IMR-90 (cell line): ENCODE measurements at regions not wholly inside any gene's neighbourhood (a gene's known extent, or its start where the extent isn't known, plus 50 kb on each side); places are given as distances from the start of the nearest gene placed in this dataset.
"Not testable (repeated sequence)": the region's sequence is repeated elsewhere in the genome, so short reads cannot be mapped to it uniquely, and the experiment has no call there.

Source experiments
- ATAC-seq: fragments of 200-7000 bp; cut with Tn5 transposase; 2 replicates; pipeline ENCODE4 v1.9.1; 2020; ENCODE audit warnings: low read depth, mild to moderate bottlenecking, moderate library complexity
- BruUV-seq: library from RNA; stranded (reverse); fragments of 400-500 nt; replicated peaks from 2 replicates; lab custom pipeline; 2021; lab: Mats Ljungman, UMichigan
- CTCF ChIA-PET: fragments of 300-600 bp; formaldehyde crosslinking; extraction: SDS; loops from one replicate; lab custom pipeline; 2021; ENCODE audit warnings: antibody characterized with exemption; lab: Yijun Ruan, JAX
- POLR2A ChIA-PET: fragments of 300-600 bp; sonication (Branson Sonifier 250); formaldehyde crosslinking; loops from one replicate; lab custom pipeline; 2022; ENCODE audit warnings: antibody characterized with exemption; ENCODE audit not compliant: unreplicated experiment; lab: Charles Lee
- DNase-seq: peaks from one replicate; pipeline ENCODE4 v3.0.0; 2013
- H2AFZ ChIP-seq: replicated peaks from 2 replicates; pipeline ENCODE3; 2013; ENCODE audit warnings: low read length, mild to moderate bottlenecking; ENCODE audit not compliant: poor library complexity
- H2AK5ac ChIP-seq: 2 replicates; pipeline ENCODE4 v1.6.1; 2013; ENCODE audit warnings: low read depth, low read length, inconsistent platforms
- H2AK9ac ChIP-seq: replicated peaks from 2 replicates; pipeline ENCODE3; 2013; ENCODE audit warnings: mild to moderate bottlenecking, low read depth, low read length, moderate library complexity; ENCODE audit not compliant: poor library complexity
- H2BK120ac ChIP-seq: 2 replicates; pipeline ENCODE4 v1.6.1; 2013; ENCODE audit warnings: low read depth, low read length, inconsistent platforms
- H2BK15ac ChIP-seq: 3 replicates; pipeline ENCODE4 v1.6.1; 2013; ENCODE audit warnings: low read depth, low read length, inconsistent platforms
- H2BK20ac ChIP-seq: 2 replicates; pipeline ENCODE4 v1.6.1; 2013; ENCODE audit warnings: low read depth, mild to moderate bottlenecking, inconsistent platforms, low read length, moderate library complexity
- H2BK5ac ChIP-seq: 2 replicates; pipeline ENCODE4 v1.6.1; 2013; ENCODE audit warnings: mild to moderate bottlenecking, low read depth, low read length, inconsistent platforms; ENCODE audit not compliant: poor library complexity, severe bottlenecking
- H3K14ac ChIP-seq: replicated peaks from 2 replicates; pipeline ENCODE4 v1.6.1; 2013; ENCODE audit warnings: low read depth, low read length, inconsistent platforms
- H3K18ac ChIP-seq: 2 replicates; pipeline ENCODE4 v1.6.1; 2013; ENCODE audit warnings: low read depth, low read length, control low read depth
- H3K23ac ChIP-seq: 2 replicates; pipeline ENCODE4 v1.6.1; 2013; ENCODE audit warnings: low read depth, low read length, inconsistent platforms
- H3K27ac ChIP-seq: 2 replicates; pipeline ENCODE4 v1.5.1; 2013; ENCODE audit warnings: mild to moderate bottlenecking, control low read depth, low read length; ENCODE audit not compliant: insufficient read depth
- H3K27me3 ChIP-seq: 2 replicates; pipeline ENCODE4 v1.6.1; 2013; ENCODE audit warnings: low read length; ENCODE audit not compliant: control insufficient read depth, insufficient read depth
- H3K36me3 ChIP-seq: 2 replicates; pipeline ENCODE4 v1.6.1; 2013; ENCODE audit warnings: low read length, mixed read lengths; ENCODE audit not compliant: control insufficient read depth, insufficient read depth
- H3K4ac ChIP-seq: 2 replicates; pipeline ENCODE4 v1.6.1; 2013; ENCODE audit warnings: low read depth, low read length, inconsistent platforms
- H3K4me1 ChIP-seq: 2 replicates; pipeline ENCODE4 v1.6.1; 2013; ENCODE audit warnings: low read length, mixed read lengths; ENCODE audit not compliant: control insufficient read depth, insufficient read depth
- H3K4me2 ChIP-seq: 2 replicates; pipeline ENCODE4 v1.6.1; 2013; ENCODE audit warnings: low read depth, mild to moderate bottlenecking, control low read depth, low read length, moderate library complexity
- H3K4me3 ChIP-seq: 2 replicates; pipeline ENCODE4 v1.5.1; 2013; ENCODE audit warnings: low read depth, mild to moderate bottlenecking, control low read depth, low read length, moderate library complexity; ENCODE audit not compliant: insufficient read depth
- H3K56ac ChIP-seq: 2 replicates; pipeline ENCODE4 v1.6.1; 2013; ENCODE audit warnings: low read length, inconsistent platforms; ENCODE audit not compliant: insufficient read depth; ENCODE audit errors: extremely low read depth
- H3K79me1 ChIP-seq, 2 experiments: 2 replicates each; pipeline ENCODE4 v1.6.1; 2013; ENCODE audit warnings: low read length in 2 of 2, inconsistent platforms in 1 of 2, low read depth in 1 of 2
- H3K9ac ChIP-seq: 2 replicates; pipeline ENCODE4 v1.6.1; 2013; ENCODE audit warnings: low read depth, low read length, control low read depth
- H3K9me1 ChIP-seq: 2 replicates; pipeline ENCODE4 v1.6.1; 2013; ENCODE audit warnings: low read length, inconsistent platforms; ENCODE audit not compliant: insufficient read depth
- H3K9me3 ChIP-seq: 2 replicates; pipeline ENCODE4 v1.6.1; 2013; ENCODE audit warnings: low read length; ENCODE audit not compliant: control insufficient read depth, insufficient read depth
- H4K20me1 ChIP-seq: 2 replicates; pipeline ENCODE4 v1.6.1; 2013; ENCODE audit warnings: low read length, inconsistent platforms; ENCODE audit not compliant: insufficient read depth
- H4K5ac ChIP-seq: 2 replicates; pipeline ENCODE4 v1.6.1; 2013; ENCODE audit warnings: mild to moderate bottlenecking, low read depth, low read length, control low read depth
- H4K8ac ChIP-seq, 2 experiments: 2 replicates each; pipeline ENCODE4 v1.6.1; 2013; ENCODE audit warnings: low read depth in 2 of 2, low read length in 2 of 2, control low read depth in 1 of 2, inconsistent platforms in 1 of 2
- H4K91ac ChIP-seq: 2 replicates; pipeline ENCODE4 v1.6.1; 2013; ENCODE audit warnings: low read depth, low read length, inconsistent platforms; ENCODE audit not compliant: insufficient read depth
- FOS ChIP-seq: fragments of 150-350 bp; IDR thresholded peaks from 2 replicates; pipeline ENCODE4 v1.6.1; 2016; ENCODE audit warnings: low read depth, low read length
- MXI1 ChIP-seq: IDR thresholded peaks from 2 replicates; pipeline ENCODE4 v1.6.1; 2012; ENCODE audit warnings: low read depth, mild to moderate bottlenecking, low read length, moderate library complexity, borderline replicate concordance
- NFE2L2 ChIP-seq: fragments of 150-350 bp; IDR thresholded peaks from 2 replicates; pipeline ENCODE4 v1.6.1; 2016; ENCODE audit warnings: low read depth, mild to moderate bottlenecking, low read length
- RCOR1 ChIP-seq: IDR thresholded peaks from 2 replicates; pipeline ENCODE4 v1.6.1; 2012; ENCODE audit warnings: mild to moderate bottlenecking, low read length, improper control_type of control experiment; ENCODE audit not compliant: insufficient replicate concordance
- RFX5 ChIP-seq: IDR thresholded peaks from 2 replicates; pipeline ENCODE4 v1.8.0; 2012; ENCODE audit warnings: low read depth, mild to moderate bottlenecking, low read length, moderate library complexity
- WGBS, 2 experiments: methylation state at CpG; one replicate each; pipeline versions ENCODE4 v1.1.5 to v1.1.7; 2013; ENCODE audit warnings: missing lambda C conversion rate in 2 of 2; ENCODE audit not compliant: insufficient read length in 1 of 2; ENCODE audit errors: extremely low coverage in 2 of 2; 5-methylcytosine and 5-hydroxymethylcytosine counted together
- dilution Hi-C: fragments of 300-500 bp; cut with HindIII; formaldehyde crosslinking; loops from one replicate; pipeline ENCODE4 v1.14.3; 2018; ENCODE audit warnings: low sequenced_read_pairs; ENCODE audit not compliant: unreplicated experiment
- in situ Hi-C: fragments of 300-500 bp; cut with MboI; formaldehyde crosslinking; loops from 3 replicates; pipeline ENCODE4 v1.14.3; 2019; ENCODE audit warnings: low sequenced_read_pairs, inconsistent platforms, mixed read lengths
- intact Hi-C: fragments of 100-400 bp; cut with micrococcal nuclease; formaldehyde crosslinking; loops from 2 replicates; pipeline ENCODE4 v1.10.0; 2022
- TF ChIP-seq, protein P1 (sequence below): conservative IDR thresholded peaks from 2 replicates; pipeline ENCODE4 v1.5.1; 2012; ENCODE audit warnings: mild to moderate bottlenecking, low read depth, low read length, improper control_type of control experiment
- TF ChIP-seq, protein P2 (sequence below): fragments of 150-350 bp; IDR thresholded peaks from 2 replicates; pipeline ENCODE4 v1.6.1; 2017; ENCODE audit warnings: mild to moderate bottlenecking, antibody characterized with exemption, low read length, low read depth

DNA sequence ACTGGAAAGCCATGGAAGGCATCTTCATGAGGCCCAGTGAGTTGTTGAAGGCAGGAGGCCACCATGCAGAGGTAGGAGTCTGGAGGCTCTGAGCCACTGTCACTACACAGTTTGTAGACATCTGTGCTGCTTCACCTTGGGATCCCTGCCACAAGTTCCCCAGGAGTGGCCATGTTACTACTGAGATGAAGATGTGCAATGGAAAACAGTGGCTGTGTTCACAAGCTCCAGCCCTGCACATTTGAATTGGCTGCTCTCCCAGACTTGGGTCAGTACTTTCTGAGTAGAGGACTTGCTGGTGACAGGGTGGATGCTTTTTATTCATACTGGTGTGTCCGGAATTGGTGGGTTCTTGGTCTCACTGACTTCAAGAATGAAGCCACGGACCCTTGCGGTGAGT, 86.9 kb upstream of the C15orf39 start:
- no peaks in the 10 kb centered on the region; the same call in 1 of the 2 replicates for H3K9me1 ChIP-seq
- no peaks in the 10 kb centered on the region for H3K79me1 ChIP-seq
- no peak overlapping the region for H2BK5ac ChIP-seq
- H2AK5ac ChIP-seq: no peak overlapping the region
- no peaks in the 10 kb centered on the region for H4K20me1 ChIP-seq
- H3K14ac ChIP-seq: no peak overlapping the region
- H3K9ac ChIP-seq: no peak overlapping the region
- TF ChIP-seq, protein P1, sequence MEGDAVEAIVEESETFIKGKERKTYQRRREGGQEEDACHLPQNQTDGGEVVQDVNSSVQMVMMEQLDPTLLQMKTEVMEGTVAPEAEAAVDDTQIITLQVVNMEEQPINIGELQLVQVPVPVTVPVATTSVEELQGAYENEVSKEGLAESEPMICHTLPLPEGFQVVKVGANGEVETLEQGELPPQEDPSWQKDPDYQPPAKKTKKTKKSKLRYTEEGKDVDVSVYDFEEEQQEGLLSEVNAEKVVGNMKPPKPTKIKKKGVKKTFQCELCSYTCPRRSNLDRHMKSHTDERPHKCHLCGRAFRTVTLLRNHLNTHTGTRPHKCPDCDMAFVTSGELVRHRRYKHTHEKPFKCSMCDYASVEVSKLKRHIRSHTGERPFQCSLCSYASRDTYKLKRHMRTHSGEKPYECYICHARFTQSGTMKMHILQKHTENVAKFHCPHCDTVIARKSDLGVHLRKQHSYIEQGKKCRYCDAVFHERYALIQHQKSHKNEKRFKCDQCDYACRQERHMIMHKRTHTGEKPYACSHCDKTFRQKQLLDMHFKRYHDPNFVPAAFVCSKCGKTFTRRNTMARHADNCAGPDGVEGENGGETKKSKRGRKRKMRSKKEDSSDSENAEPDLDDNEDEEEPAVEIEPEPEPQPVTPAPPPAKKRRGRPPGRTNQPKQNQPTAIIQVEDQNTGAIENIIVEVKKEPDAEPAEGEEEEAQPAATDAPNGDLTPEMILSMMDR: no peak
- TF ChIP-seq RCOR1 (no peak), MXI1 (no peak), FOS (no peak), NFE2L2 (no peak), RFX5 (no peak)
- TF ChIP-seq, protein P2, sequence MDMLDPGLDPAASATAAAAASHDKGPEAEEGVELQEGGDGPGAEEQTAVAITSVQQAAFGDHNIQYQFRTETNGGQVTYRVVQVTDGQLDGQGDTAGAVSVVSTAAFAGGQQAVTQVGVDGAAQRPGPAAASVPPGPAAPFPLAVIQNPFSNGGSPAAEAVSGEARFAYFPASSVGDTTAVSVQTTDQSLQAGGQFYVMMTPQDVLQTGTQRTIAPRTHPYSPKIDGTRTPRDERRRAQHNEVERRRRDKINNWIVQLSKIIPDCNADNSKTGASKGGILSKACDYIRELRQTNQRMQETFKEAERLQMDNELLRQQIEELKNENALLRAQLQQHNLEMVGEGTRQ: no peak
- POLR2A ChIA-PET: no interaction called here
- intact Hi-C loops (no loop called here), dilution Hi-C loops (no loop called here), in situ Hi-C loops (no loop called here)
- no peak overlapping the region for H4K8ac ChIP-seq
- BruUV-seq: no TSS peak
- H3K4me3 ChIP-seq: no peak overlapping the region
- H2BK120ac ChIP-seq: no peak overlapping the region
- H3K27me3 ChIP-seq: peaks cover 12% of the 10 kb centered on the region
- no peak overlapping the region for H2AFZ ChIP-seq
- H3K9me3 ChIP-seq: no peaks in the 10 kb centered on the region
- H3K56ac ChIP-seq: no peak overlapping the region
- H3K4ac ChIP-seq: no peak overlapping the region
- H3K4me2 ChIP-seq: no peak overlapping the region
- no peak overlapping the region for H3K27ac ChIP-seq
- no peak overlapping the region for H4K5ac ChIP-seq
- H3K36me3 ChIP-seq: no peaks in the 10 kb centered on the region
- H2BK15ac ChIP-seq: no peak overlapping the region
- H3K18ac ChIP-seq: no peak overlapping the region
- H3K23ac ChIP-seq: no peak overlapping the region
- WGBS, 2 experiments: no CpG with 5 or more reads among the region's 3 CpGs
- no peaks in the 10 kb centered on the region for H3K4me1 ChIP-seq
- H2BK20ac ChIP-seq: no peak overlapping the region
- H4K91ac ChIP-seq: no peak overlapping the region
- H2AK9ac ChIP-seq: no peak overlapping the region
- ATAC-seq (no peak), DNase-seq (no peak)
- CTCF ChIA-PET: no interaction called here

DNA sequence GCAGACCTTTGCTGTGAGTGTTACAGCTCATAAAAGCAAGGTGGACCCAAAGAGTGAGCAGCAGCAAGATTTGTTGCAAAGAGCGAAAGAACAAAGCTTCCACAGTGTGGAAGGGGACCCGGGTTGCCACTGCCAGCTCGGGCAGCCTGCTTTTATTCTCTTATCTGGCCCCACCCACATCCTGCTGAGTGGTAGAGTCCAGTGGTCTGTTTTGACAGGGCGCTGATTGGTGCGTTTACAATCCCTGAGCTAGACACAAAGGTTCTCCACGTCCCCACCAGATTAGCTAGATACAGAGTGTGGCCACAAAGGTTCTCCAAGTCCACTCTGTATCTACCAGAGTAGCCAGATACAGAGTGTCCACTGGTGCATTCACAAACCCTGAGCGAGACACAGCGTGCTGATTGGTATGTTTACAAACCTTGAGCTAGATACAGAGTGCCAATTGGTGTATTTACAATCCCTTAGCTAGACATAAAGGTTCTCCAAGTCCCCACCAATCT, 86.2 kb upstream of the C15orf39 start:
- ATAC-seq: not testable (repeated sequence)

More for the DNA sequence above, 86.2 kb upstream of the C15orf39 start:
- DNase-seq, H2AK9ac ChIP-seq, H3K4me3 ChIP-seq, H3K36me3 ChIP-seq, intact Hi-C loops, H3K9ac ChIP-seq, H4K8ac ChIP-seq, BruUV-seq, H2BK15ac ChIP-seq, H4K5ac ChIP-seq, H2BK20ac ChIP-seq, H3K4me2 ChIP-seq, H3K14ac ChIP-seq, H2AFZ ChIP-seq, H3K9me3 ChIP-seq, H2BK5ac ChIP-seq, H3K9me1 ChIP-seq, CTCF ChIA-PET, dilution Hi-C loops, H4K20me1 ChIP-seq, H3K27me3 ChIP-seq, H3K18ac ChIP-seq, H3K23ac ChIP-seq, in situ Hi-C loops, H3K79me1 ChIP-seq, H2AK5ac ChIP-seq, H3K4ac ChIP-seq, H3K27ac ChIP-seq, H4K91ac ChIP-seq, H3K4me1 ChIP-seq, H3K56ac ChIP-seq, H2BK120ac ChIP-seq, POLR2A ChIA-PET: not testable (repeated sequence)
- no CpG with 5 or more reads among the region's 8 CpGs for WGBS, 2 experiments
